SHP77 (cell line): ENCODE measurements at regions not wholly inside any gene's neighbourhood (a gene's known extent, or its start where the extent isn't known, plus 50 kb on each side); places are given as distances from the start of the nearest gene placed in this dataset.
"Not testable (repeated sequence)": the region's sequence is repeated elsewhere in the genome, so short reads cannot be mapped to it uniquely, and the experiment has no call there.

Experiments
- DNase-seq, 2 experiments: peaks; one replicate each; lab custom pipeline; 2025; lab: John Stamatoyannopoulos, UW

DNA sequence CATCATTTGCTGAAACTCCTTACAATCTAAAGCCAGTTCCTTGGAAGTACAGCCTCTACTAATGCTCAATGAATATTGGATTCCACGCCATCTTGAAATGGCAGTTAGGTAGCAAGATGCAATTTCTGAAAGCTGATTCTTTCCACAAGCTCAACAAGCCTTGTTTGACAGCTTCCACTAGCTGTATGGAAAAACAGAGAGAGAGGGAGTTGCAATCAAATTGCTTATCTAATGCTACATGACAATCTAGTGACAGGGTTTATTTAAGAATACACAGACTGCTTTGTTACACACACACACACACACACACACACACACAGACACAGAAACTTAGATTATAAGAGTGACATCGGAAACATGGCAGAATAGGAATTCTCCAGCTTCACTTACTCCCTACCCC is 288.4 kb upstream of the DEPDC1 start:
- DNase-seq: no peak

- no peak for DNase-seq
Measured at GRCh38 chr1:68788762-68789161, 291.9 kb upstream of the DEPDC1 start.

GRCh38 chr1:68791800-68792199 is 294.9 kb upstream of the DEPDC1 start:
- DNase-seq: no peak

DNA sequence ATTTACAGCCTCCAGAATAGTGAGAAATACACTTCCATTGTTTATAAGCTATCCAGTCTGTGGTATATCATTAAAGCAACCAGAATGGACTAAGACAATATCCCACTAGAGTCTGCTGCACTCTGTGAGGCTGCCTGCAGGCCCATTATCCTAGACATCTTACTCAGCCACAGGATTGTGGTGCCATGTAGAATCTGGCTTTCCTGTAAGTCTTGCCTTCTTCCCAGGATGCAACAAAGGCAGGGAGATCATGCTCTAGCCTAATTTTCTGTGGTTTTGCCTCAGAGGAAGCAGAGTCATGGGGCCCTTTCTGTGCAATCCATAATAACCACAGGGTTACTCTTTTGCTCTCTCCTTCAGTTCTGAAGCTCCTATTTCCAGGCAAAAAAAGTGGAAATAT is 299.1 kb upstream of the DEPDC1 start:
- no peak for DNase-seq

GRCh38 chr1:68796888-68797287 is 300.0 kb upstream of the DEPDC1 start:
- DNase-seq: no peak

GRCh38 chr1:68798071-68798470 is 301.2 kb upstream of the DEPDC1 start:
- DNase-seq: no peak

- DNase-seq: no peak
Measured at GRCh38 chr1:68799096-68799495, 302.2 kb upstream of the DEPDC1 start.

DNA sequence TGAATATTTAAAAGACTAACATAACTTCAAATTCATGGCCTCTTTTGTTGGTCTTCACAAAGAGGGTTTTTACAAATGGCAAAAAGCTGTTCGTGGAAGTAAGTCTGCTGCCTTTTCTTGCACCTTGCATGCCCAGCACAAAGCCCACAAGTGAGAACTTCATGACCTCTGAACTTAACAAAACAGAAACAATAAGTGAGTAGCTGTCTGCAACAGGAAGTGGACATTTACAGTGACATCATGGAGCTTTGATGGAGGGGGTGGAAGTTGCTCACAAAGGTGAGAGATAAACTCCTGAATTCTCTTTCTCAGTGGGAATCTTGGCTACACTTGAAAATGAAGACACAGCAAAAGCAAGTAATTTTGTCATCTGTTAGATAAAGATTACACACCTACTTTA is 303.3 kb upstream of the DEPDC1 start:
- no peak for DNase-seq

DNA sequence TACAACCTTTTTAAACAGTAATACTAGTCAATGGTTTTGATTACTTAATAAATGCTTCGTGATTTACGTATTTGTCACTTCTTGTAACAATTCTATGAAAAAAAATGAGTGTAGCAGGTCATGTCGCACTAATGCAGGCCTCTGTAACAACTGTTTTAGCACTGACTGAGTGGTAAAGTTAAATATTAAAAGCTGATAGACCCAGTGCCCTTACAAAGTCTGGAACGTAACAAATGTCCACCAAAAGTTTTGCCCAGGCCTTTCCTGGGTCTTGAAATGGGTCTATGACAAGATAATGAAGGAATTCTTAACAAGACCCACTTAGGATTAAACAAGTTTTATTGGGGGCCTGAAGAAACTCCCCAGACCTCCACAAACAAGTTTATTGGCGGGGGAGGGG is 304.6 kb upstream of the DEPDC1 start:
- no peak for DNase-seq

GRCh38 chr1:68805097-68805641 is 308.3 kb upstream of the DEPDC1 start:
- DNase-seq: no peak

DNA sequence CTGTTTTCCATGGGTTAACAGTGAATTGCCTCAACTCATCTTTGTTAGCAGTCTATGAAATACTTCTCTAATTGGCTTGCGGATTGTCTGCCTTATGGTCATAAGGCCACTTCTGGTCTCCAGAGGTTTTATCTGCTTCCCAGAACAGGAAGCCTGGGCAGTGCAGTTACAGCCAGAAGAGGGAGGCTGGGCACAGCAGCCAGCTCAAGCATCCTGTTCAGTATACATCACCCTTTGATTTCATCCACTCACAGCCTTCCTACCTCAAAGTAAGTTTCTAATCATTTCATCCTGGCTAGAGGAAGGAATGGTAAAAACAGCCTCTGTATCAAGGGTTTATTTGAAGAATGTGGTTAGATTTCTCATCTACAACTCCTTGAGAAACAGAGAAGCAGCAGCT is 311.5 kb upstream of the DEPDC1 start:
- DNase-seq: no peak

- DNase-seq: no peak
Measured at GRCh38 chr1:68811806-68812205, 314.9 kb upstream of the DEPDC1 start.

DNA sequence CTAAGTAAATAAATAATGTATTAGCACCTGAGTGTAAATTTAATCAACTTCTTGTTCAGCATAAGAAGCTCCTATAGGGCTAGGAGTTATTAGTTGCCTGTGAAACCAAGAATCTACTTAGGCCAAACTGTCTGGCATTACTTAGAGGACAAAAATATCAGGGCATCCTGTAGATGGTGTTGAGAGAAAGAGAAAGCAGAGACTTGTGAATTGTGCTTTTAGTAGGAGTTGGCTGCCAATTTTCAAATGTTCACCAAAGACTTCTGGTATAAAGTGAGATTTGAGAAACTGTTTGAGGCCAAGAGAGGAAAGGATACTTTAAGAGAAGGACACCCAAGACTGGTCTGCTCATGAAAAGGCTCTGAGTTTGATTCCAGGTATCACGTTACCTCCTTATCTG is 315.5 kb upstream of the DEPDC1 start:
- DNase-seq: no peak

GRCh38 chr1:68814067-68814466 is 317.2 kb upstream of the DEPDC1 start:
- DNase-seq: no peak

GRCh38 chr1:68815632-68816031 is 318.8 kb upstream of the DEPDC1 start:
- no peak for DNase-seq

DNA sequence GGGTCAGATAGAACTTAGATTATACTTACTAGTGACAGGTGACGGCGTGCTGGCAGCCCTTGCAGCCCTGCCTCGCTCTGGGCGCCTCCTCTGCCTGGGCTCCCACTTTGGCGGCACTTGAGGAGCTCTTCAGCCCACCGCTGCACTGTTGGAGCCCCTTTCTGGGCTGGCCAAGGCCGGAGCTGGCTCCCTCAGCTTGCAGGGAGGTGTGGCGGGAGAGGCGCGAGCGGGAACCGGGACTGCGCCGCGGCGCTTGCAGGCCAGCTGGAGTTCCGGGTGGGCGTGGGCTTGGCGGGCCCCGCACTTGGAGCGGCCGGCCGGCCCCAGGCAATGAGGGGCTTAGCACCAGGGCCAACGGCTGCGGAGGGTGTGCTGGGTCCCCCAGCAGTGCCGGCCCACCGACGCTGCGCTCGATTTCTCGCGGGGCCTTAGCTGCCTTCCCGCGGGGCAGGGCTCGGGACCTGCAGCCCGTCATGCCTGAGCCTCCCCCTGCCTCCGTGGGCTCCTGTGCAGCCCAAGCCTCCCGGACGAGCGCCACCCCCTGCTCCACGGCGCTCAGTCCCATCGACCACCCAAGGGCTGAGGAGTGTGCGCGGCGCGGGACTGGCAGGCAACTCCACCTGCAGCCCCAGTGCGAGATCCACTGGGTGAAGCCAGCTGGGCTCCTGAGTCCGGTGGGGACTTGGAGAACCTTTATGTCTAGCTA is 320.8 kb upstream of the DEPDC1 start:
- not testable (repeated sequence) for DNase-seq

GRCh38 chr1:68819190-68819829 is 322.4 kb upstream of the DEPDC1 start:
- peak; percentile 53 to 59 for DNase-seq

GRCh38 chr1:68820151-68820550 is 323.3 kb upstream of the DEPDC1 start:
- DNase-seq: no peak

GRCh38 chr1:68826836-68827235 is 330.0 kb upstream of the DEPDC1 start:
- no peak for DNase-seq

DNA sequence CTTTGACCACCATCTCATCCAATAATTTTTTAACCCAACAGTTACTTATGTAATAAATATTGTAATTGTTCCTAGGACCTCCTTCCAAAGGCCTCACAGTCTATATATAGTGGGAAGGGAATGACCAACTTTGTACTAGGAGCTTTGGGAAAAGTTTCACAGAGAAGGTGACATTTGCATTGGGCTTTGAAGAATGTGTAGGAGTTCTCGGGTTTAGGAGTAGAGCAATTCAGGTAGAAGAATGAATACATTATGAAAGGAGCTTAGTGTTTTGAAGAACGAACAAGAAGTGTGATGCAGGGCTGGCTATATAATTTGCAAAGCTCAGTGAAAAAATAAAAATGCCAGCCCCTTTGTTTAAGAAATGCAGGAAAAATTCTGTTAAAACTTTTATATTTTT is 330.4 kb upstream of the DEPDC1 start:
- no peak for DNase-seq

DNA sequence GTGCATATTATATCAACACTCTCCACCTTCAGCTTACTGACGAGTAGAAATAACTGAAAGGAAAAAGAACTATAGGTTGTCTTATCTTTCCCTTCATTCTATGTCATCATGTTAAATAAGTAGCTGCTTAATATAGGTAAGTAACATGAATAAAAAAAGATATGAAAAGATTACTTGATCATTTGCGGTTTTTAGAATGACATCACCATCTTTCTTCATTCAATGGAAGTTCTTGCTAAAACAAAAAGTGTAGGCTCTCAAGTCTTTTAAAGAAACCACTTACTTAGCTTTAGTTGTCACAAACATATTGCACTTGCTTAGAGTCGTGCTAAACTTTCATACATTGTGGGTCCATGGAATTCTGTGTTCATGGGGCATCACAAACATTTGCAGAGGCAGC is 331.1 kb upstream of the DEPDC1 start:
- DNase-seq: no peak

GRCh38 chr1:68831281-68831680 is 334.4 kb upstream of the DEPDC1 start:
- DNase-seq: no peak

DNA sequence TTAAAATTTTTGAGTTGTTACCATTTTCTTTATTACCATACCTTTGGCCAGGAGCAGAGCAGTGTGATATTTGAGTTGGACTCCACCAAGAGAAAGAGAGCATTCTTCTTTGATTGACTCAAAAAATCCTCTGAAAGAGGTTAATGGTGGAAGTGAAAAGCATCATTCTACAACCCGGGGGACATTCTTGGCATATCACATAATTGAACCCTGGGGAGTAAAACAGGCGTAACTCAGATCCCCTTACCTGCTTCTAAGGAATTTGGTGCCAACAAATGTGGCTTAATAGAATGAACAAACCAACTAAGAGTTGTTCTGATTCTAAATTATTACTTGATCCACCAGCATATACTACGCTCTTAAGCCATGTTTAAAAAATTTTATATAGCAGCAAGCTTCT is 351.1 kb upstream of the DEPDC1 start:
- DNase-seq: no peak

DNA sequence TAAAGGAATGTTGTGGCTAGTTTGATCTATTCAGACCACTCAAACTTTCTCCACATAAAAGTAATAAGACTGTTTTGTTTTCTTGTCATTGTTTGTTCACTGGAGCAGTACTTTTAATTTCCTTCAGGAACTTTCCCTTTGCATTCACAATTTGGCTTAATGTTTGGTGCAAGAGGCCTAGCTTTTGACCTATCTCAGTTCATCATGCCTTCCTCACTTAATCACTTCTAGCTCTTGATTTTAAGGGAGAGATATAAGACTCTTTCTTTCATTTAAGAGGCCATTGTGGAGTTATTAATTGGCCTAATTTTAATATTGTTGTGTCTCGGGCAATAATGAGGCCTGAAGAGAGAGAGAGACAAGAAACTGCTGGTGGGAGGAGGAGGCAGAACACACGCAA is 371.7 kb upstream of the DEPDC1 start:
- no peak for DNase-seq
